ENCODE measurements at regions not wholly inside any gene's neighbourhood (a gene's known extent, or its start where the extent isn't known, plus 50 kb on each side); places are given as distances from the start of the nearest gene placed in this dataset.

- DNase-seq (ENCODE audit: low spot score) = no peak
- TF ChIP-seq CTCF (conservative IDR thresholded peaks at IDR 0.05; ENCODE audit: low read depth, low read length) (no peak), EZH2 (IDR thresholded peaks at IDR 0.05; ENCODE audit: borderline replicate concordance, low read depth, low read length, poor library complexity, severe bottlenecking) (no peak)
- Histone ChIP-seq H3K4me1 (ENCODE audit: insufficient read depth, low read length, poor library complexity, severe bottlenecking) (no peaks in the 10 kb centered on the region), H3K27ac (ENCODE audit: low read depth, low read length, poor library complexity, severe bottlenecking) (no peak overlapping the region), H3K4me3 (ENCODE audit: low read depth, low read length, poor library complexity, severe bottlenecking) (no peak overlapping the region), H3K36me3 (ENCODE audit: insufficient read depth, low read length, poor library complexity, severe bottlenecking) (no peaks in the 10 kb centered on the region), H3K27me3 (replicated peaks; ENCODE audit: insufficient read depth, low read depth, low read length, poor library complexity) (peaks cover 4% of the 10 kb centered on the region), H3K9me3 (ENCODE audit: low read depth, low read length, poor library complexity, severe bottlenecking) (peaks cover 3% of the 10 kb centered on the region)
- ChIA-PET CTCF (no interaction called here), POLR2A (ENCODE audit: low non-redundant PET) (no interaction called here)
- BruUV-seq (replicated peaks) = no TSS peak
- intact Hi-C loops (cut with micrococcal nuclease; ENCODE audit: unreplicated experiment) = no loop called here
Observed at GRCh38 chr4:84327526-84327925, 171.6 kb downstream of the NKX6-1 start.

GRCh38 chr4:84325625-84326024 lies 173.5 kb downstream of the NKX6-1 start:
- no peaks in the 10 kb centered on the region for H3K4me1 ChIP-seq (ENCODE audit: insufficient read depth, low read length, poor library complexity, severe bottlenecking)
- CTCF ChIA-PET = no interaction called here
- intact Hi-C loops (cut with micrococcal nuclease; ENCODE audit: unreplicated experiment) = no loop called here
- TF ChIP-seq EZH2 (IDR thresholded peaks at IDR 0.05; ENCODE audit: borderline replicate concordance, low read depth, low read length, poor library complexity, severe bottlenecking) = no peak
- no peak for TF ChIP-seq CTCF (conservative IDR thresholded peaks at IDR 0.05; ENCODE audit: low read depth, low read length)
- H3K9me3 ChIP-seq (ENCODE audit: low read depth, low read length, poor library complexity, severe bottlenecking) = no peaks in the 10 kb centered on the region
- peaks cover 4% of the 10 kb centered on the region for H3K27me3 ChIP-seq (replicated peaks; ENCODE audit: insufficient read depth, low read depth, low read length, poor library complexity)
- no peaks in the 10 kb centered on the region for H3K36me3 ChIP-seq (ENCODE audit: insufficient read depth, low read length, poor library complexity, severe bottlenecking)
- DNase-seq (ENCODE audit: low spot score) = no peak
- H3K4me3 ChIP-seq (ENCODE audit: low read depth, low read length, poor library complexity, severe bottlenecking) = no peak overlapping the region
- no peak overlapping the region for H3K27ac ChIP-seq (ENCODE audit: low read depth, low read length, poor library complexity, severe bottlenecking)
- BruUV-seq (replicated peaks) = no TSS peak
- POLR2A ChIA-PET (ENCODE audit: low non-redundant PET) = no interaction called here

GRCh38 chr4:84324303-84325245 lies 174.5 kb downstream of the NKX6-1 start:
- BruUV-seq (replicated peaks) = no TSS peak
- H3K4me3 ChIP-seq (ENCODE audit: low read depth, low read length, poor library complexity, severe bottlenecking) = no peak overlapping the region
- no peak for TF ChIP-seq CTCF (conservative IDR thresholded peaks at IDR 0.05; ENCODE audit: low read depth, low read length)
- no peak for TF ChIP-seq EZH2 (IDR thresholded peaks at IDR 0.05; ENCODE audit: borderline replicate concordance, low read depth, low read length, poor library complexity, severe bottlenecking)
- ChIA-PET POLR2A (ENCODE audit: low non-redundant PET) (interaction anchor here (0.6 kb wide), 1 partner anchor 1136 kb away, joined by 8 read pairs; no protein-coding TSS in a partner anchor), CTCF (no interaction called here)
- no peak overlapping the region for H3K27ac ChIP-seq (ENCODE audit: low read depth, low read length, poor library complexity, severe bottlenecking)
- intact Hi-C loops (cut with micrococcal nuclease; ENCODE audit: unreplicated experiment) = no loop called here
- no peaks in the 10 kb centered on the region for H3K36me3 ChIP-seq (ENCODE audit: insufficient read depth, low read length, poor library complexity, severe bottlenecking)
- peaks cover 4% of the 10 kb centered on the region for H3K27me3 ChIP-seq (replicated peaks; ENCODE audit: insufficient read depth, low read depth, low read length, poor library complexity)
- H3K9me3 ChIP-seq (ENCODE audit: low read depth, low read length, poor library complexity, severe bottlenecking) = no peaks in the 10 kb centered on the region
- no peak for DNase-seq (ENCODE audit: low spot score)
- H3K4me1 ChIP-seq (ENCODE audit: insufficient read depth, low read length, poor library complexity, severe bottlenecking) = no peaks in the 10 kb centered on the region
